ENCODE measurements at regions not wholly inside any gene's neighbourhood (a gene's known extent, or its start where the extent isn't known, plus 50 kb on each side); places are given as distances from the start of the nearest gene placed in this dataset.

DNA sequence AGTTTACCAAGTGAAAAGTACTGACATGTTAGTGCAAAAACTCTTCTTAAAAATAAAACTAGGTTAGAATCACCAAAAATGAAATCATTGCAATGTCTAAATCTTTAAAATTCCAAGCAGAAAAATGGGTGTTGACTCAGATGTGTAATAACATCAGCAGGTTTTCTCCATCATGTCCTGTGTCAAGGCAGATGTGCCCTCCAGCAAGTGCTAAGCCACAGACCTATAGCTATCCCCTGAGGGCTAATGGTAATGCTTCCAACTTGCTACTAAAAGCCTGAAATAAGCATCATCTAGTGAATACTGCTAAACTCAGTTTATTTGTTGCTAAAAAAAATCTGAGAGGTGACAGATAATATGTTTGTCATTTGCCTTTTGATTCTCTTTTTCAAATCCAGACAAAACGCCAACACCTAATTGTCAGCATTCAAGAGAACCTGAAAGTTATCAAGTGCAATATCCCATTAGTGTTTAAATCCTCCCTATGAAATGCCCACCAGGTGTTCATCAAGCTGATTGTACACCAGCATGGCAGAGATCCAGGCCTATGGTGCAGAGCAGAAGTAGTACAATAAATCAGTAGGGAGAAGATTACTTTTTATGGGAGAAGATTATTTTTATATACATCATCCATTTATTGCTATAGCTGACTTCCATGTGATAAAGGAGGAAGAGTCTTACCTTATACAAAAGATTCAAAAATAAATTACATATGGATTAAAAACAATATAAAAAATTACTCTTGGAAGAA, 55.1 kb upstream of the SYT9 start:
- no peaks in the 10 kb centered on the region; the same call in 1 of the 2 replicates for H3K9me3 ChIP-seq
- peak; percentile 3 for DNase-seq
- no peaks in the 10 kb centered on the region for H3K36me3 ChIP-seq (replicated peaks in 1 of 2; ENCODE audit: control insufficient read depth in 1 of 2, insufficient read depth in 2 of 2, low read length in 1 of 2)
- peaks cover 0 to 3% of the 10 kb centered on the region in 2 experiments; a peak in 2 of 4 replicates for H3K4me1 ChIP-seq (ENCODE audit: control insufficient read depth in 1 of 2, insufficient read depth in 2 of 2, low read depth in 1 of 2, low read length in 1 of 2)
- no peaks in the 10 kb centered on the region for H3F3A ChIP-seq (replicated peaks; ENCODE audit: insufficient read depth)
- H2AFZ ChIP-seq (ENCODE audit: low read depth): no peak overlapping the region
- TF ChIP-seq, protein P1, sequence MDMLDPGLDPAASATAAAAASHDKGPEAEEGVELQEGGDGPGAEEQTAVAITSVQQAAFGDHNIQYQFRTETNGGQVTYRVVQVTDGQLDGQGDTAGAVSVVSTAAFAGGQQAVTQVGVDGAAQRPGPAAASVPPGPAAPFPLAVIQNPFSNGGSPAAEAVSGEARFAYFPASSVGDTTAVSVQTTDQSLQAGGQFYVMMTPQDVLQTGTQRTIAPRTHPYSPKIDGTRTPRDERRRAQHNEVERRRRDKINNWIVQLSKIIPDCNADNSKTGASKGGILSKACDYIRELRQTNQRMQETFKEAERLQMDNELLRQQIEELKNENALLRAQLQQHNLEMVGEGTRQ (IDR thresholded peaks at IDR 0.05; ENCODE audit: borderline replicate concordance, low read depth, low read length): no peak
- no peak for TF ChIP-seq RCOR1 (IDR thresholded peaks at IDR 0.05; ENCODE audit: low read length)
- no peak for TF ChIP-seq CHD2 (IDR thresholded peaks at IDR 0.05; ENCODE audit: low read length, partially characterized antibody)
- TF ChIP-seq, protein P2, sequence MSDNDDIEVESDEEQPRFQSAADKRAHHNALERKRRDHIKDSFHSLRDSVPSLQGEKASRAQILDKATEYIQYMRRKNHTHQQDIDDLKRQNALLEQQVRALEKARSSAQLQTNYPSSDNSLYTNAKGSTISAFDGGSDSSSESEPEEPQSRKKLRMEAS (IDR thresholded peaks at IDR 0.05; ENCODE audit: low read depth): no peak
- TF ChIP-seq RFX5 (IDR thresholded peaks at IDR 0.05; ENCODE audit: low read length): no peak
- no peak for TF ChIP-seq RAD21 (IDR thresholded peaks at IDR 0.05; ENCODE audit: low read length)
- TF ChIP-seq, protein P3, sequence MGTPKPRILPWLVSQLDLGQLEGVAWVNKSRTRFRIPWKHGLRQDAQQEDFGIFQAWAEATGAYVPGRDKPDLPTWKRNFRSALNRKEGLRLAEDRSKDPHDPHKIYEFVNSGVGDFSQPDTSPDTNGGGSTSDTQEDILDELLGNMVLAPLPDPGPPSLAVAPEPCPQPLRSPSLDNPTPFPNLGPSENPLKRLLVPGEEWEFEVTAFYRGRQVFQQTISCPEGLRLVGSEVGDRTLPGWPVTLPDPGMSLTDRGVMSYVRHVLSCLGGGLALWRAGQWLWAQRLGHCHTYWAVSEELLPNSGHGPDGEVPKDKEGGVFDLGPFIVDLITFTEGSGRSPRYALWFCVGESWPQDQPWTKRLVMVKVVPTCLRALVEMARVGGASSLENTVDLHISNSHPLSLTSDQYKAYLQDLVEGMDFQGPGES (IDR thresholded peaks at IDR 0.05; ENCODE audit: low read depth, low read length): no peak
- TF ChIP-seq SMC3 (IDR thresholded peaks at IDR 0.05; ENCODE audit: low read depth, low read length): no peak
- TF ChIP-seq SIN3A (IDR thresholded peaks at IDR 0.05; ENCODE audit: borderline replicate concordance, low read depth, low read length): no peak
- TF ChIP-seq TCF12 (IDR thresholded peaks at IDR 0.05): no peak
- no peak for TF ChIP-seq FOXJ3 (CRISPR knock-in tag; IDR thresholded peaks at IDR 0.05)
- no peak for TF ChIP-seq TAF1 (IDR thresholded peaks at IDR 0.05; ENCODE audit: borderline replicate concordance, low read depth, low read length)
- TF ChIP-seq, protein P4, sequence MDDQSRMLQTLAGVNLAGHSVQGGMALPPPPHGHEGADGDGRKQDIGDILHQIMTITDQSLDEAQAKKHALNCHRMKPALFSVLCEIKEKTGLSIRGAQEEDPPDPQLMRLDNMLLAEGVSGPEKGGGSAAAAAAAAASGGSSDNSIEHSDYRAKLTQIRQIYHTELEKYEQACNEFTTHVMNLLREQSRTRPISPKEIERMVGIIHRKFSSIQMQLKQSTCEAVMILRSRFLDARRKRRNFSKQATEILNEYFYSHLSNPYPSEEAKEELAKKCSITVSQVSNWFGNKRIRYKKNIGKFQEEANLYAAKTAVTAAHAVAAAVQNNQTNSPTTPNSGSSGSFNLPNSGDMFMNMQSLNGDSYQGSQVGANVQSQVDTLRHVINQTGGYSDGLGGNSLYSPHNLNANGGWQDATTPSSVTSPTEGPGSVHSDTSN (IDR thresholded peaks at IDR 0.05): no peak
- no peak for TF ChIP-seq EZH2phosphoT487 (IDR thresholded peaks at IDR 0.05; ENCODE audit: borderline replicate concordance, low read depth)
- no peak for TF ChIP-seq YY1 (IDR thresholded peaks at IDR 0.05; ENCODE audit: low read depth)
- TF ChIP-seq, protein P5, sequence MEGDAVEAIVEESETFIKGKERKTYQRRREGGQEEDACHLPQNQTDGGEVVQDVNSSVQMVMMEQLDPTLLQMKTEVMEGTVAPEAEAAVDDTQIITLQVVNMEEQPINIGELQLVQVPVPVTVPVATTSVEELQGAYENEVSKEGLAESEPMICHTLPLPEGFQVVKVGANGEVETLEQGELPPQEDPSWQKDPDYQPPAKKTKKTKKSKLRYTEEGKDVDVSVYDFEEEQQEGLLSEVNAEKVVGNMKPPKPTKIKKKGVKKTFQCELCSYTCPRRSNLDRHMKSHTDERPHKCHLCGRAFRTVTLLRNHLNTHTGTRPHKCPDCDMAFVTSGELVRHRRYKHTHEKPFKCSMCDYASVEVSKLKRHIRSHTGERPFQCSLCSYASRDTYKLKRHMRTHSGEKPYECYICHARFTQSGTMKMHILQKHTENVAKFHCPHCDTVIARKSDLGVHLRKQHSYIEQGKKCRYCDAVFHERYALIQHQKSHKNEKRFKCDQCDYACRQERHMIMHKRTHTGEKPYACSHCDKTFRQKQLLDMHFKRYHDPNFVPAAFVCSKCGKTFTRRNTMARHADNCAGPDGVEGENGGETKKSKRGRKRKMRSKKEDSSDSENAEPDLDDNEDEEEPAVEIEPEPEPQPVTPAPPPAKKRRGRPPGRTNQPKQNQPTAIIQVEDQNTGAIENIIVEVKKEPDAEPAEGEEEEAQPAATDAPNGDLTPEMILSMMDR (IDR thresholded peaks at IDR 0.05): no peak
- TF ChIP-seq FOSL2 (IDR thresholded peaks at IDR 0.05; ENCODE audit: borderline replicate concordance, low read depth): no peak
- H3K9ac ChIP-seq: no peak overlapping the region
- H3K27ac ChIP-seq (ENCODE audit: low read depth in 2 of 2, low read length in 1 of 2): no peak overlapping the region
- WGBS (ENCODE audit: low lambda C conversion rate): 30% methylated on average over 1 of the region's 1 CpG
- H3K9me2 ChIP-seq: no peaks in the 10 kb centered on the region
- H3K27me3 ChIP-seq (ENCODE audit: insufficient read depth): no peaks in the 10 kb centered on the region
- POLR2A ChIA-PET: no interaction called here
- H3K79me2 ChIP-seq (ENCODE audit: insufficient read depth): no peaks in the 10 kb centered on the region
- H4K20me1 ChIP-seq (ENCODE audit: insufficient read depth): no peaks in the 10 kb centered on the region
- H3K4me3 ChIP-seq (ENCODE audit: low read depth in 2 of 2, low read length in 1 of 2): no peak overlapping the region
- CTCF ChIA-PET: interaction anchor here (0.7 to 1.6 kb wide), 4 partner anchors 53 to 469 kb away, joined by 3 to 7 read pairs (median 4); no protein-coding TSS in a partner anchor
- H3K4me2 ChIP-seq: no peak overlapping the region
